A673 (cell line): ENCODE measurements at regions not wholly inside any gene's neighbourhood (a gene's known extent, or its start where the extent isn't known, plus 50 kb on each side); places are given as distances from the start of the nearest gene placed in this dataset.

ENCODE experiments used
- CTCF ChIP-seq: fragments of 300-800, 200-600 bp; sonication (generic); conservative IDR thresholded peaks from 2 replicates; pipeline ENCODE4 v1.5.1; 2017; ENCODE audit warnings: low read depth, mild to moderate bottlenecking, antibody characterized with exemption, low read length, moderate library complexity, mixed read lengths
- EZH2 ChIP-seq: fragments of 200-600 bp; sonication (generic); IDR thresholded peaks from 2 replicates; pipeline ENCODE4 v1.6.1; 2017; ENCODE audit warnings: borderline replicate concordance, low read depth, mild to moderate bottlenecking, mixed read lengths, antibody characterized with exemption, low read length; ENCODE audit not compliant: poor library complexity, severe bottlenecking

GRCh38 chr9:108442627-108443018, 413.2 kb downstream of the ACTL7B start:
- TF ChIP-seq CTCF, result no peak
- no peak for TF ChIP-seq EZH2
